ENCODE measurements at regions not wholly inside any gene's neighbourhood (a gene's known extent, or its start where the extent isn't known, plus 50 kb on each side); places are given as distances from the start of the nearest gene placed in this dataset.

- no peak for DNase-seq (ENCODE audit: low read depth)
- Histone ChIP-seq H3K27me3 (ENCODE audit: control insufficient read depth, insufficient read depth, low read length) (no peaks in the 10 kb centered on the region), H3K4me3 (ENCODE audit: low read depth, low read length) (no peak overlapping the region), H3K36me3 (ENCODE audit: control insufficient read depth, insufficient read depth, low read length) (no peaks in the 10 kb centered on the region)
- CTCF ChIA-PET: no interaction called here
- TF ChIP-seq CTCF (IDR thresholded peaks at IDR 0.05; ENCODE audit: insufficient read depth, low read depth, low read length): no peak
- POLR2A ChIA-PET: no interaction called here
Measured at GRCh38 chr11:114821621-114822412, 143.5 kb downstream of the NXPE2 start.

DNA sequence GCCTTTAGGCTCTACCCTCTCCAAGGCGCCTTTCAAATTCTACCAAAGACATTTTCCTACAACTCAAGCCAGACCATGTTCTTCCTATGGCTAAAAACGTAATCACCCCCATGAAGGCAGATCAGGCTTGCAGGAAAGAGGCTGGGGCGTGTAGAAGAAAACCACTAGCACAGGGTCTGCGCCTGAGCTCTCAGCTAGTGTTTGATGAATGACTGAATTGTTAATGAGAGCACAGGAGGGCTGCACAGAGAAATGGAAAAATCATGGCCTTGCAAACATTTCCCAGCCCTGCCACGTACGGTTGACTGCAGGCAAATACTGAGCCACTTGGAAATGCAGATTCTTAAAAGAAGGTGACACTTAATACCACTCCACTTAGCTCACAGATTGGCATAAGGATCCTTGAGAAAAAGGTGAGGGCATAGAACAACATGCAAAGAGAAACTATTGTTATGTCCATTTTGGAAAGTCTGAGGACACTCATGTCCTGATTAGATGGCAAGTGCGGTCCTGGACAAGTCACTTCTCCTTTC, 148.6 kb downstream of the NXPE2 start:
- no peak overlapping the region for H3K4me3 ChIP-seq (ENCODE audit: low read depth, low read length)
- H3K36me3 ChIP-seq (ENCODE audit: control insufficient read depth, insufficient read depth, low read length): no peaks in the 10 kb centered on the region
- DNase-seq (ENCODE audit: low read depth): no peak
- no peak for TF ChIP-seq CTCF (IDR thresholded peaks at IDR 0.05; ENCODE audit: insufficient read depth, low read depth, low read length)
- CTCF ChIA-PET: no interaction called here
- POLR2A ChIA-PET: no interaction called here
- H3K27me3 ChIP-seq (ENCODE audit: control insufficient read depth, insufficient read depth, low read length): no peaks in the 10 kb centered on the region

GRCh38 chr11:114827736-114828135, 149.4 kb downstream of the NXPE2 start:
- ChIA-PET CTCF (interaction anchor here (0.7 kb wide), 2 partner anchors 346 to 715 kb away, joined by 3 to 4 read pairs; no protein-coding TSS in a partner anchor), POLR2A (no interaction called here)
- DNase-seq (ENCODE audit: low read depth): no peak
- Histone ChIP-seq H3K36me3 (ENCODE audit: control insufficient read depth, insufficient read depth, low read length) (no peaks in the 10 kb centered on the region), H3K27me3 (ENCODE audit: control insufficient read depth, insufficient read depth, low read length) (no peaks in the 10 kb centered on the region), H3K4me3 (ENCODE audit: low read depth, low read length) (no peak overlapping the region)
- TF ChIP-seq CTCF (IDR thresholded peaks at IDR 0.05; ENCODE audit: insufficient read depth, low read depth, low read length): no peak

DNA sequence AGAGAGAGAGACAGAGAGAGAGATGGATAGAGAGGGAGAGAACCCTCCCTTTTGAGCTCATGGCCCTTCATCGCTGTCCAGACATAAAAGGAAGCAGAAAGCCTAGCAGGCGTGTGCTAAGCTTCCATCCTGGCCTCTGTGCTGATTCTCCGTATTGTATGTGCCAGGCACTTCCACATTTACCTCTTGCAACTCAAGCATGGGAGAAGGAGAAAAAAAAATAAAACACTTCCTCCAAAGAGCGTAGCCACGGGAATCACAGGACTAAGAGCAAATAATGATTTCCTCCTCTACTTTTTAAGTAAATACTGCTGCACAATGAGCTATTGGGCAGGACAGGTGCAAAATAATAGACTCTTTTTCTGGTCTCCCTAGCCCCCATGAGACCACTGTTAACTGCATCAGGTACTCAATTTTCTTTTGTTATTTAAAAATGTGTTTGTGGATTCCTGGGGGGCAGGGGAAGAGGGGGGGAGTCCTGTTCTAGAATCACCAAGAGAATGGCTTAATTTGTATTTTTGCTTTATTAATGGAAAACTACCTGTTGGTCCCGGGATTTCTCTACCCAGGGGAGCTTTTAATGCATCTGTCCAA, 154.3 kb downstream of the NXPE2 start:
- H3K4me3 ChIP-seq (ENCODE audit: low read depth, low read length): no peak overlapping the region
- ChIA-PET POLR2A (no interaction called here), CTCF (no interaction called here)
- no peak for DNase-seq (ENCODE audit: low read depth)
- no peak for TF ChIP-seq CTCF (IDR thresholded peaks at IDR 0.05; ENCODE audit: insufficient read depth, low read depth, low read length)
- no peaks in the 10 kb centered on the region for H3K27me3 ChIP-seq (ENCODE audit: control insufficient read depth, insufficient read depth, low read length)
- H3K36me3 ChIP-seq (ENCODE audit: control insufficient read depth, insufficient read depth, low read length): no peaks in the 10 kb centered on the region

DNA sequence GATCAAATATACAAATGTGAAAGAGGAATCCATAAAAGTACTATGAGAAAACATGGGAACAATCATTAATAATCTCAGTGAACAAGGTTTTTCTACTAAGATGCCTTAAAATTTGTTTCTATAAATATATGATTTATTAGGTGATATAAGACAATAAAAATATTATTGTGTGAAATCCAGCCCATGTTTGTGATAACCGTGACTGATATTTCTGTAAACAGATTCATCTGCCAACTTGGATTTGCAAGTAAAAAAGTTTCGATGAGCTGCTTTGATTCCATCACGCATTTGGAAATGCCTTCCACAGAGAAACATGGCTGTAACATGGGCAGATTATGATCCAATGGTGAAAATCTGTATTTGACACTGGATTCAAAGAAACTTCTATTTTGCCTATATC, 157.8 kb downstream of the NXPE2 start:
- H3K27me3 ChIP-seq (ENCODE audit: control insufficient read depth, insufficient read depth, low read length): no peaks in the 10 kb centered on the region
- H3K36me3 ChIP-seq (ENCODE audit: control insufficient read depth, insufficient read depth, low read length): no peaks in the 10 kb centered on the region
- H3K4me3 ChIP-seq (ENCODE audit: low read depth, low read length): no peak overlapping the region
- ChIA-PET CTCF (no interaction called here), POLR2A (no interaction called here)
- DNase-seq (ENCODE audit: low read depth): no peak
- no peak for TF ChIP-seq CTCF (IDR thresholded peaks at IDR 0.05; ENCODE audit: insufficient read depth, low read depth, low read length)
